HG02759 (cell line): ENCODE measurements at regions not wholly inside any gene's neighbourhood (a gene's known extent, or its start where the extent isn't known, plus 50 kb on each side); places are given as distances from the start of the nearest gene placed in this dataset.

Experiments
- ATAC-seq: cut with Tn5 transposase; IDR thresholded peaks from one replicate; pipeline ENCODE4 v1.9.1; 2021; ENCODE audit warnings: mild to moderate bottlenecking, moderate library complexity; ENCODE audit not compliant: unreplicated experiment

DNA sequence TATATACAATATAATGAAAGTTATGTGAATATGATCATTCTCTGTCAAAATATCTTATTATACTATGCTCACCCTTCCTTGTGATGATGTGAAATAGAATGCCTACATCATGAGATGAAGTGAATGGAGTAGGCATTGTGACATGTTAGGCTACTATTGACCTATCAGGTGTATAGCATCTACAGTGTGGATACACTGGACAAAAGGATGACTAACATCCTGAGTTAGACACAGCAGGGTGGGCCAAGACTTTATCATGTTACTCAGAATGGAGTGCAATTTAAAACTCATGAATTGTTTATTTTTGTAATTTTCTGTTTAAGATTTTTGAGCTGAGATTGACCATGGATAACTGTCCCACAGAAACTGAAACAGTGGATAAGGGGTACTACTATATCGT, 53.4 kb upstream of the NAV3 start:
- ATAC-seq: no peak

DNA sequence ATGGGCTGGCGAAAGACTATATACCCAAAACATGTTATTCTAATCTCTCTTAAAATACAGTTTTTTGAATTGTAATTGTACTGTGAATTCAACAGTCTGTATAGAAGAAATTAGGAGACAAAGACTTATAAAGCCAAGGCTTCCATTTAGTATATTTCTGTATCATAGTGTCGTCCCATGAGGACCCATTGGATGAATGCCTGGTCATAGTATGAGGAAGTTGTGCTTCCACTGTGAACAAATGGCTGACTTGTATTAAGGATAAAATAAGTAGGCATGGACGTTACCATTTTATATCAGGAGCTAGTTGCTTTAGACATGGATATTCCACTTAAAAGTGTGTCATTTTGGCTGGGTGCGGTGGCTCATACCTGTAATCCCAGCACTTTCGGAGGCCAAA, 55.9 kb upstream of the NAV3 start:
- no peak for ATAC-seq

DNA sequence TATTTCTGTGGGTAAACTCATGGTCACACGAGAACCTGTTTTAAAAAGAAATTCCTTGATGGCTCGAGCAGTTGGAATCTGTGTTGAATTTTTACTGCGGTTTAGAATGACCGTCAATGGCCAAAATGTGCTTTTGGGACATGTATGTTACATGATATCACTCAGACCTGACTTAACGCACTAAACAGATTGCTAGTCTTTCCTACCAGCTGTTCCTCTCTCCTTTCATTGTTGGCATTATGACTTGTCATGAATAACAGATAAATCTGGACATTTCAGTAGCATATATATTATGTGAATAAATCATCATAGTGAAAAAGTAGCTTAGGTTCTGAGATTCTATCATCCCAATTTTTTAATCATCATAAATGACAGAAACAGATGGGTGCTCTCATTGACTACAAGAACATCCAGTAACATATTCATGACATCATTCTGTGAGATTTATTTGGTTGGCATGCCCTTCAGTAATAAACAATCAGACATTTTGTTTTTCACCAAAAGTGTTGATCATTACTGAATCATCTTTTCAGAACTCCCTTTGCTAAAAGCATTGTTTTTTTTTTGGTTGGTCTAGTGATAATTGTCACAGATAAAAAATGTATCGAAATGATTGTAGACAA, 57.9 kb upstream of the NAV3 start:
- ATAC-seq: no peak

- no peak for ATAC-seq
Observed at GRCh38 chr12:77768558-77768957, 62.1 kb upstream of the NAV3 start.

GRCh38 chr12:77767756-77768343, 62.8 kb upstream of the NAV3 start:
- ATAC-seq: no peak

DNA sequence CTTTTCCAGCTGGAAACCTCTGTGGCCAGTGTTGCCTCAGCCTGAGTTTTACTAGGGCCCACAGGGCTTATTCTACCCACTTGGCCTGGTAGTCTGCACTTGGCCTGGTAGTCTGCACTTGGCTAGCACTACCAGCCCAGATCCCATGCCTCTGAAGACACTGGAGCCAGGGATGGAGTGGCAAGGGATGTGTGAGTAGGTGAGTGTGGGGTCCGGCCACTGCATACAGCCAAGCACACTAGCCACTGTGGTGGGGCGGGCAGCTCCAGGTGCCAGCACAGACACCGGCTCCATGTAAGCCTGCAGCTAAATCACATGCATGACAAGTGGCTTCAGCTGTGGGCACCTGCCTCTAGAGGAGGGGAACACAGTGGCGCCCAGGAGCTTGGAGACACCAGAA, 63.4 kb upstream of the NAV3 start:
- no peak for ATAC-seq

DNA sequence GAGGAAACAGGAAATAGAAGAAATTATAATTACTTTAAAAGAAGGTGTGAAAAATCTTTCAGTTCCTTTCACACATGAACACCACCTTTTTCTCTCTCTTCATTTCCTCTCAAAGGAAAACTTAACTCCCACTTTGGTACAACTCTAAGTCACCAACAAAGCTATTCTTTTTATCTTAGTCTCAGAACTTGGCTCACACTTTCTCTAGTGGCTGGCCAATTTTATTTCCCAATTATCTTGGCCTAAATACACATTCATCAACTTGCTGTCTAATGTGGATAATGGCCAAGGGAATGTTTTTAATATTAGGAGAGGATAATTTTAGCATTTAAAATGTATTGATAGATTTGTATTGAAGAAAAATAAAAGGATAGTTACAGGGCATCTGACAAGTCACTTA, 64.5 kb upstream of the NAV3 start:
- ATAC-seq: no peak

DNA sequence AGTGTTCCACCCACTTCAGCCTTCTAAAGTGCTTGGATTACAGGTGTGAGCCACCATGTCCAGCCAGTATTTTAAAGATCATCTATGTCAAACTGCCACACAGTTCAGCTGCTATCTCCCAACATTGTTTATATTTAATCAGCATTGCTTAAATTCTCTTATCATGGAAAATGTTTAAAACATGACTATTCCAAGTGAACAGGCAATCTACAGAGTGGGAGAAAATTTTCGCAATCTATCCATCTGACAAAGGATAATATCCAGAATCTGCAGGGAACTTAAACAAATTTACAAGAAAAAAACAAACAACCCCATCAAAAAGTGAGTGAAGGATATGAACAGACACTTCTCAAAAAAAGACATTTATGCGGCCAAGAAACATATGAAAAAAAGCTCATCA, 69.4 kb upstream of the NAV3 start:
- ATAC-seq: no peak

GRCh38 chr12:77760271-77761025, 70.2 kb upstream of the NAV3 start:
- ATAC-seq: no peak

- no peak for ATAC-seq
Observed at GRCh38 chr12:77754086-77754485, 76.6 kb upstream of the NAV3 start.

GRCh38 chr12:77751939-77752338, 78.8 kb upstream of the NAV3 start:
- ATAC-seq: no peak

GRCh38 chr12:77746096-77746495, 84.6 kb upstream of the NAV3 start:
- ATAC-seq: peak; percentile 100

DNA sequence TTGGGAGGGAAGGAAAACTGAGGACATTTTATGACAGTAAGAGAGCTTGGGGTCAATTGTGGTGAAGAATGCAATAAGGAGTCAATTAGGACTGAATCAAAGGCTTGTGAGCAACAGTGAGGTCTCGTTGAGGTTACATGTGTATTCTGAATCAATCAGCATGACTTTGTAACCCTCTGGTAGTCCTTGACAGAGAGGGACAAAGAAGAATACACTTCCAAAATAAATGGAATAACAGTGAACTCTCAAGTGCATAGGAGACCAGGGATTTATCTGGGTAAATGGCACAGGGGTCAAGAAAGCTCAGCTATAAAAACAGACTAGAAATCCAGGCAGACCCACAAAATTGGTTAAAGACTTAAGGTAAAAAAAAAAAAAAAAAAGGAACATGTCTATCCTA, 85.1 kb upstream of the NAV3 start:
- ATAC-seq: peak; percentile 2

GRCh38 chr12:77742631-77743030, 88.1 kb upstream of the NAV3 start:
- no peak for ATAC-seq

DNA sequence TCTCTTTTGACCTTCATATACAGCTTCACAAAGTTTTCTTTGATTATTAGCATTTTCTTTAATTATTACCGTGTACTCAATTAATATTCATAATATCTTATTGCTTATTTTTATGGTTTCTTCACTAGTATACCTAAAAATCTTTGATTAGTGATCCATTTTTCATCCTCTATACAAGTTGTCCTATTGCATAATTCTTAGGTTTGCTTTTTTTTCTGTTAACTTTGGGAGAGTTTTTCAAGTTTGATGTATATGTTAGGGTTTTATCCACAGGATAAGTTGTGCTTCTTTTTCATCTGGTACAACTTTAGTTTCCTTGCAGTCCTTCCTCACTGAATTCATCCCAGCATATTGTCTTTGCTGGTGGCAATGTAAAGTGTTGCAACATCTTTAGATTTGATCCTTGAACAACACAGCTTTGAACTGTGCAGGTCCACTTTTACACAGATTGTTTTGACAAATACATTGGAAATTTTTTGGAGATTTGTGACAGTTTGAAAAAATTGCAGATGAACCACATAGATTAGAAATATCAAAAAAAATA, 88.6 kb upstream of the NAV3 start:
- no peak for ATAC-seq

- no peak for ATAC-seq
Observed at GRCh38 chr12:77736219-77736965, 94.3 kb upstream of the NAV3 start.

DNA sequence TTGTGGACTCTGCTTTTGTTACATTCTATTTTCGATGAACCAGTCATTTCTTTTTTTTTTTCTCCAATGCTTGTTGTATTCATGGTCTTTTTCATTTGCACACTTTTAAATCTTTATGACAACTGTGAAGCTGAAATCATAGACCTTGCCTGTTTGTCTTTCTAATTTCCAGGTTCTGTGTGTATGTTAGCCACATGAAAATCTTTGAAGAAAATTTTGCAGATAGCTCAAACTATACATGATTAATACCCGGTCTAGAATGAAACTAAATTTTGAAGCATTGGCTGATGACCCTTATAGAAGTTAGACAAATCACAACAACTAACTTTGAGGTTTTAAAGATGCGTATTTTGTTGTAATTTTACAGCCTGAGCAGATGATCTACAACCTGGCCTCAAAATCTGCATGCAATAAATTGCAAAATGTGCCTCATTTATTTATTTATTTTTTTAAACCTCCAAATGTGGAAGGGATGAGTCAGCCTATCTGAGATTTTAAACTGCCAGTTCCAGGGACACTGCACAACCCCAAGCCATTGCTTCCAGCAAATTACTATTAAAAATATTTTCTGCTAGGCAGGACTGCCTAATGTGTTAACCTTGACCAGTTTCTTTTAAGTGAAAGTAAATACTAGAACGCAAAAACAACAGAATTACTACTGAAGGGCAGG, 96.3 kb upstream of the NAV3 start:
- ATAC-seq: no peak

DNA sequence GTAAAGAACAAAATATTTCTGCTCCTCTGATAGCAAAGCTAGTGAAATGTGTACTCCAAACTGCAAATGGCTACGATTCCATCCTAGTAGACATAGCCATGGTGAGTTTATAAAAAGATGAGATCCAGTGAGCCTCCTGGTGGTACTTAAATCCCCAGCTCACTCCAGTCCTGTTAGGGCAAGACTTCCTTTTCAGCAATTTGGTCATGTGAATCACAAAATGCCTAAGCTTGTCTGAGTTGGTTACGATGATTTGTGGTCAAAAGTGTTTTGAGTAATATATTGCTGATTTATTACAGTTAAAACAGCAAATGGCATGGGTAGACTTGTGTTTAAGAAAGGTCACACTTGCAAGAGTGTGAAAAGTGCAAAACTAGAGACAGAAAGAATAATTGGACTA, 102.7 kb upstream of the NAV3 start:
- ATAC-seq: no peak

- ATAC-seq: no peak
Observed at GRCh38 chr12:77727442-77728001, 103.2 kb upstream of the NAV3 start.

GRCh38 chr12:77725611-77726010, 105.1 kb upstream of the NAV3 start:
- no peak for ATAC-seq
